HG03469 (cell line): ENCODE measurements at regions not wholly inside any gene's neighbourhood (a gene's known extent, or its start where the extent isn't known, plus 50 kb on each side); places are given as distances from the start of the nearest gene placed in this dataset.

Experiments
- ATAC-seq: cut with Tn5 transposase; IDR thresholded peaks from one replicate; pipeline ENCODE4 v1.9.1; 2021; ENCODE audit warnings: mild to moderate bottlenecking, moderate library complexity, moderate number of reproducible peaks; ENCODE audit not compliant: unreplicated experiment

DNA sequence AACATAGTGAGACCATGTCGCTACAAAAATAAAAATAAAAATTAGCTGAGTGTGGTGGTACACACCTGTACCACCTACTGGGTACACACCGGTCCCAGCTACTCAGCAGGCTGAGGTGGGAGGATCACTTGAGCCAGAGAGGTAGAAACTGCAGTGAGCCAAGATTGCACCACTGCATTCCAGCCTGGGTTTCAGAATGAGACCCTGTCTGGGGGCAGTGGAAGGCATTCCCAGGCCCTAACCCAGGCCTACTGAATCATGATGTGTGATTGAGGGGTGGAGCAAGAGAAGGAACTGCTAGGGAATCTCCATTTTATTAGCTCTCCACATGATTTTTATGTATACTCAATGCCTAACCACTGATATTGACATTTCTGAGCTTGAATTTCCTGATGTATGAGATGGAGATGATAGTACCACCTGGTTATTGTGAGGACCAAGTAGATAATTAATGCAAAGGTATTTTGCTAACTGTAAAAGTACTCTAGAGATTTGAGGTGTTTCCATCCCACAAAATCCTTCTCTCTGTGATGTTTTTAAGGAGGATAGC lies 169.5 kb upstream of the UMPS start:
- no peak for ATAC-seq

DNA sequence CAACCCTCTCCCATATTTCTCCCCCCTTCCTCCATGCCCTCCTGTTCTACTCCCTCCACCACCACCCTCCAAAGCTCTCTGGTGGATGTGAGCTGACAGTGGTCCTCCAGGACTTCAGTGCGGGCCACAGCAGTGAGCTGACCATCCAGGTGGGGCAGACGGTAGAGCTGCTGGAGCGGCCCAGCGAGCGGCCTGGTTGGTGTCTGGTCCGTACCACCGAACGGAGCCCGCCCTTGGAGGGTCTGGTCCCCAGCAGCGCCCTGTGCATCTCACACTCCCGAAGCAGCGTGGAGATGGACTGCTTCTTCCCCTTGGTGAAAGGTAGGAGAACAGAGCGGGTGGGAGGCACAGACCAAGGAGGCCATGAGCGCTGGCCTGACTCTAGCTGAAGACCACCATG lies 167.5 kb upstream of the UMPS start:
- ATAC-seq, result no peak

DNA sequence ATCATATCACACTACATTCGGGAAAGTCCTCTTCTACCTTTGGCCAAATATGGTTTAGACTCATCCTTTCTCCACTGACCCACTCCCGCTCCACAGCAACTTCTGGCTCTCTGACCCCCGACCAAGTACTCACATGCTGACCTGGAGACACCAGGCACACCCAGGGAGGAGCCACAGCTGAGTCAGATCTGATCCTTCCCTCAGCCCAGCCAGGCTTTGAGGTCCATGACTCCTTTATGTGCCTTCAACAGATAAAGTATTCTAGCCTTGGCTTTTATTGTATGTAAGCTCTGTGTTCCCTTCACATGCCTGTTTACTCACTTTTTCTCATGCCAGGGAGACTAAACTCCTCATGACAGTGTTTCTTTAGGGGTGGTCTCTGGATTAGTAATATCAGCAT lies 166.9 kb upstream of the UMPS start:
- no peak for ATAC-seq

DNA sequence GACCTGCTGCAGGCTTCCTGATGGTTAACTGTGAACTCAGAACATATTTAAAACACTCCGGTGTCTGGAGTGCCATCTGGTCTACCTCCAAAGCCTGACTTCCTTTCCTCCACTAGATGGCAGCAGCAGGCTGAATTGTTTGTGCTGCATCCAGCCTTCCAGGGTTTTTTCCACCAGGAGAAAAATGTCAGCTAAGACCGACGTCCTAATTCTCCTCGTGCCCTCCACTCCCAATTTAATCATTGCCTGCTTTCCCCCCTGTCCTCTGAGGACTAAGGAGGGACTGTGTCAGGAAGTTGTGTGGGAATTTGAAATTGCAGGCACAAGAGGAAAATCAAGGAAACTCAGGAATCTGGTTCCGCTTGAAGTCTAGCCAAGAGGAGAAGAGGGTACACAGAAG lies 165.2 kb upstream of the UMPS start:
- ATAC-seq, result no peak

DNA sequence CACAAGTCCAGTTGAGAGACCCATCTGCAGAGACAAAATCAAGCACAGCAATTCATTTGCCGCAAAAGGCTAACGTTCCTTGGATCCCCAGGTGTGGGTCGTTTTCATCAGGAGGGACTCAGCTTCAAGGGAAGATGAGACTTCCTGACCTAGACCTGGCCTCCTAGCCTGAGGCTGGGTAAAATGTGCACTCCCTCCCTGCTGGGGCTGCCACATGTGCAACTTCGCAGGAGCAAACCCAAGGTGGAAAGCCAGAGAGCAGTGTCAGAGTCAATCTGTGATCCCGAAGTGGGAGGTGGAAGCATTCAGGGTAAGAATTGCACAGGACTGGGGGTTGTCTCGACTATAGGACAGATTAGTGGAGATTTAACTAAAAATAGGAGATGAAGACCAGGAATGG lies 164.7 kb upstream of the UMPS start:
- ATAC-seq, result no peak

DNA sequence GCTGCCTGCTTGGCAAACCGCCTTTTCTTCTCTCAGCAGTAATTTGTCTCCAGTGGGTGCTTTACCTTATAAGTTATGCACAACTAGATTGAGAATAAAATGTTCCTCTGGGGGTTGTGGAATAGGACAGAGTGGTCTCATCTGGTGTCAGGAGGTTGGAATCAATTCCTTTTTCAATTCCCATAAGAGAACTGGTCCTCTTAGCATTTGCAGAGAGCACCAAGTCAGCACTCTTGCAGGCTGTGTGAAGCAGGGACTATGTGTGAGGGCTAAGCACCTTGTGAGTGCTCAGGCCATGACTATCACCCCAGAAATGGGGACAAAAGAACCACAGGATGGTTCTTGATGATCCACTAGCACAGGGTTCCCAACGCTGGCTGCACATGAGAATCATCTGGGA lies 163.6 kb upstream of the UMPS start:
- ATAC-seq, result no peak

DNA sequence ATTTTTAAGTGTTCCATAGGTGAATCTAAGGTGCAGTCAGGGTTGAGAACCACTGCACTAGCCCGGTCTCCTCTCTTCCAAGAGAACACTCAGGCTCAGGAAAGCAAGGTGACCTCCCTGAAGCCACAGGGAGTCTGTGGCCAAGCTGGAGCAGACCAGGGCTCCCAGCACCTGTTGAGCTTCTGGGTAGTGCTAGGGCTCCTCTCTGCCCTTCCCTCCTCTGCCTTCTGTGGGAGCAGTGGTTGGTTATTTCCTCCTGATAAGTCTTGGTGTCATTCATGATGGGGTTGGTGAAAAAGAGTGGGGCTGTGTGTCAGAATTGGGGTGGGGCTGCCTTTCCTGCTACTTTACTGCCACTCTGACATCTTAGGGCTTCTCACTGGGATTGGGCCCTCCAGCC lies 163.1 kb upstream of the UMPS start:
- no peak for ATAC-seq

DNA sequence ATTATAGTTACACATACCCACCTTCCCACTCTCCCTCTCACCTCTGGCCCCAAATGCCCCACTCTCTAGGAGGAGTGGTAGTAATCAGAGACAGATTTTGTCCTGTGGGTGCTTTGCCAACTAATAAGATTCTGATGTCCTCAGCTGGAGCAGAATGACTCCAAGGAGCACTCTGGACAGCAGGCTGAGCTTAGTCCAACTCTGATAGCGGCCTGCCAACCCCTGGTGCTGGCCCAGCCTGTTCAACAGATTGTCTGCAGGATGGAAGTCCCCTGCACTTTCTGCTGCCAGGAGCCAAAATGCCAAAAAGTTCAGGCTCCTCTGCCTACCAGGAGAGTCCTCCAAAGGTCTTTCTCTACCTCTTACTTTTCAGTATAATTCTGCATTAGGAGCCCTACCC lies 160.5 kb upstream of the UMPS start:
- ATAC-seq, result no peak

DNA sequence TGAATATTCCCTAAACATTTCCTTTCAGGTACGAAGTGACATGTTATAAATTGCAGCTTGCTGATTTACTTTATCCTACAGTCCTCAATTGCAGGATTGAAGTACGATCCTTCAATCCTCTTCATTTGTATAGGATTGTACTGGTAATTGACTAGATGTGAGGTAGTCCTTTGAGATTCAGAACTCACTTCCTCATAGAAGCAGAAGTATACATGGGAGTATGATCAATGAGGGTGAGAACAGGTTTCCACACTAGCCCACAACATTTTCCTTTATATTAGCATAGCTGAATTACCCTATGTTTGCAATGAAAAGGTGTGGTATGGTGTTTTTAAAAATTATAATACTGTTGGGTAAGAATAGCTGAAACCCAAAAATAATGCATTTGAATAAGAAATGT lies 160.0 kb upstream of the UMPS start:
- no peak for ATAC-seq

DNA sequence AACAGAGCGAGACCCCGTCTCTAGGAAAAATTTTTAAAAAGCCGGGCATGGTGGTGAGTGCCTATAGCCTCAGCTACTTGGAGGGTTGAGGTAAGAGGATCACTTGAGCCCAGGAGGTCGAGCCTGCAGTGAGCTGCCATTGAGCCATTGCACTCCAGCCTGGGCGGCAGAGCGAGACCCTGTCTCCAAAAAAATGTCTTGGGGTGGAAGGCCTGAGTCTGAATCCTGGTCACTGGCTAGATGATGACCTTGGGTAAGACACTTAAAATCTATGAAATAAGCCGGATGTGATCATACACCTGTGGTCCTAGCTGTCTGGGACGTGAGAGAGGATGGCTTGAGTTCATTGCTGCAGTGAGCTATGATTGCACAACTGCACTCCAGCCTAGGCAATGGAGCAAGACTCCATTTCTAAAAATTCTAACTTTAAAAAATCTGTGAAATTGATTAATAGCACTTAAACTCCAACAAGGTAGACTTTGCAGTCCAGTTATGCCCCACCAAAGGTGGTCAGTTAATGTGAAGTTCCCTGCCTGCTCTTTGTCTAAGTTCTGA lies 157.3 kb upstream of the UMPS start:
- no peak for ATAC-seq

DNA sequence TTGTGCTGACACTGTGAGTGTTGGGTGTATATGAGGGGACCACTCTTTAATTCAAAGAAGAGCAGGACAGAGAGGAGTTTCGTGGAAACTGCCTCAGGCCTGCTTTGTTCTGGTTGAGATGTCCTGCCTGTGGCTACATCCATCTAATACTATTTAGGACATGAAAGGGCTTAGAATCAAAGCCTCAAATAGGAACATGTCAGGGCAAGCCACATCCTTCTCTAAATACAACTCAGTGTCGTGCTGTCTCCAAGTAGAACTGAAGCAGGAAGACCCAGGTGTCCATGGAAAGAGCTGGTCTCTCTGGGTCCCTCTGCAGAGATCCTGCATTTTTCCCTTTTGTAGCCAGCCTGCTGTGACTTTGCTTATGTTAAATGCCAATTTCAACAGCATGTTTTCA lies 156.2 kb upstream of the UMPS start:
- no peak for ATAC-seq

DNA sequence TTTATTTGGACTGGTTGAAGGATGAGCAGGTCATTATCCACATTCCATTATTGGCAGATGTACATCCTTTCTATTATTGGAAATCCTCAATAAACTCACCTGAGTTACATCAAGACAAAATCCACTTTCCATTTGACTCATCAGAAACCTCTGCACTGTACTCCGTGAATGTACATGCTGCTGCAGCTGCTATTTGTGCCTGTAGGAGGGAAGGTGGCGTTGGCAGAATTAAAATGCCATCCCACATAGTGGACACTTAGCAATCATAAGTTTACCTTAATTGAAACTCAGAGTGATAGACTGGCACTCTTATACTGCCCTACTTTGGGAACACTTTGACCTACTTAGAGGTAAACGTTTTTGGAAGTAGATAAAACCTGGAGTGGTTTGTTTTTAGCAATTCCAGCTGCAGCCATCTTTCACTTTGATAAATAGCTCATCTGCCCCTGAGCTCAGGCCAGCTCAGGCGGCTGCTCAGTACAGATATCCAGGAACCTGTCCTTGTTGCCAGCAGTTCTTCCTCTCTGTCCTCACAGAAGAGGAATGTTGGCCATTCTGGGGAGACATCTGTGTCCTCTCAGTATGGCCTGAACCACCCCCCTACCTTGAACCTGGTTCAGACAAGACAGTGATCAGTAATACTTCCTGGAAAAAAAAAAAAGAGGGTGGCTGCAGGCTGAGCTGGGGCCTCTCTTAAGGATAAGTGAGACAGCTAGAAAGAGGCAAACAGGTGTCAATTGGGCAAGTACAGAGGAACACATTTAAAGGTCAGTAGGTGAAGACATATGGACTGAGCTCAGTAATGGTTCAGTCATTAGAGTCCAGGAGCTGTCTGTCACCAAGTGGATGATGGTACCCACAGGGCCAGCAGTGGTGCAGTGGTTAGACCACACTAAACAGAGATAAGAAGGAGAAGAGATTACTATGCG lies 153.4 kb upstream of the UMPS start:
- ATAC-seq, result no peak

DNA sequence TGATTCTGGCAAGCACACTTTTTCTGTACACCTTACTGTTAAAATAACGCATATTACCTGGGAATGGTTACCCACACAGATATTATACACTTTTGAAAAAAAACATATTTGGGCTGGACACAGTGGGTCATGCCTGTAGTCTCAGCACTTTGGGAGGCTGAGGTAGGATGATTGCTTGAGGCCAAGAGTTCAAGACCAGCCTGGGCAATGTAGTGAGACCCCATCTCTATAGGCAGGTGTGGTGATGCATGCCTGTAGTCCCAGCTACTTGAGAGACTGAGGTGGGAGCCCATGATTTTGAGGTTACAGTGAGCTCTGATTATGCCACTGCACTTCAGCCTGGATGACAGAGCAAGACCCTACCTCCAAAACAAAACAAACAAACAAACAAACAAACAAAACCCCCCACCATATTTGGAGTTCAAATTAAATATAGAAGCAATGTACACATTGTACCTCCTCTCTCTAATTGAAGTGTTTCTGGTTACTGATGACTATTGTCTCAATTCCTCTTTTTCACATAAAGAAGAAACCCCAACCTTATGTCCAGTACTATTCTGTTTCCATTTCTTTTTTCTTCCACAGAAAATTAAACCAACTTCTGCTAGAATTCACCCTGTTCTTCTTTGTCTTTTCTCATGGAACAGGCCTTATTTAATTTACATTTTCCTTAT lies 152.6 kb upstream of the UMPS start:
- ATAC-seq, result peak; percentile 75

DNA sequence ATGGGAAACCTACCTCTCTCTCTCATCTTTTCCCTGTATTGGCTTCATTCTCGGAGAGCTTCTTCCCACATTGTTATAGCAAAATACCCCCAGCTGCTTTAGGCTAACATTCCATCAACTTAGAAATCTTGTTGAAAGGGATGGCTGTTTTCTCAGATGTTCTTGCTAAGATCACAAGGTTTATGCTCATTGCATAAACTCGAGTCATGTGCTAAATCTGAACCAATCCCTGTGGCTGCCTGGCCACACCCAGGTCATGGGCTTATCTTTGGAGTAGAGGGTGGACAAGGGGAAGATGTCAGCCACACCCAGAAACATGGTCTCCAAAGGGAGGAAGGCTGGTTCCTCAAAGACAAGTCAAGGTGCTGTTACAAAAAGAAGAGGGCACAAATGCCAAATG lies 150.6 kb upstream of the UMPS start:
- ATAC-seq, result no peak

DNA sequence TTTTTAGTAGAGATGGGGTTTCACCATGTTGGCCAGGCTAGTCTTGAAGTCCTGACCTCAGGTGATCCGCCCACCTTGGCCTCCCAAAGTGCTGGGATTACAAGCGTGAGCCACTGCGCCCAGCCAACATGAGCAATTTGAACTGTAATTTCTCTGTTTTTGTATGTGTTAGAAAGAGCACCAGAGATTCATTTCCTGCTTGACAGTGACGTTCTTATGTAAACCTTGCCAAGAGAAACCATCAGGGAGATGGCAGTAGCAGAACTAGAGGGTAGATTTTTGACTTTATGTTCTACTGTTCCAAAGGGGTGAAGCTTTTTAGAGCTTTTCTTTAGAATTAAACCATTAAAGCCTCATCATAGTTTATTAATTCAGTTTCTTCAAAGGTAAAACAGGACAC lies 148.1 kb upstream of the UMPS start:
- no peak for ATAC-seq

DNA sequence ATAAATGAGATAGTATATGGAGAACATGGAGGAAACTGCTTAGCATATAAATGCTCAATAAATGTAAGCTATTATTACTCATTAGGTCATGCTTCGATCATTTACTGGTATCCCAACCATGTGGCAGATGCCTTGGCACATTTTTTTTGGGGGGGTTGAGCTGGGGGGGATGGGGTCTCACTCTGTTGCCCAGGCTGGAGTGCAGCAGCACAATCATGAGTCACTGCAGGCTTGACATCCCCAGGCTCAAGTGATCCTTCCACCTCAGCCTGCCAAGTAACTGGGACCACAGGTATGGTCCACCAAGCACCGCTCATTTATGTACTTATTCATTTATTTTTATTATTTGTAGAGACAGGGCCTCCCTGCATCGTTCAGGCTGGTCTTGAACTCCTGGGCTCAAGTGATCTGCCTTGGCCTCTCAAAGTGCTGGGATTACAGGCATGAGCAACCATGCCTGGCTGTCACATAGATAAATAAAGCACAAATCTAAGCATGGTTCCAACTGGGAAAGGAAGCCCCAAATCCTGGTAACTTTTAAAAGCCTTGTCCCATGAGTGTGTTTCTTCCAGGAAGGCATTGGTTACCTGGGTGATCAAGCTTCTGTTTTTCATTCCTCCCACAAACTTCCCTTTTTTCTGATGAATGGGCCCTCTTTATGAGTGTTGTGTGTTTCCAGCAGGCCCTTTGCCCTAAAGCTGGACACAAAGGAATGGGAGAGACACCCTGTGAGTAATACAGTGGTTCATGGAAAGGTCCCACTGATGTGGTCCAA lies 147.4 kb upstream of the UMPS start:
- ATAC-seq, result no peak

DNA sequence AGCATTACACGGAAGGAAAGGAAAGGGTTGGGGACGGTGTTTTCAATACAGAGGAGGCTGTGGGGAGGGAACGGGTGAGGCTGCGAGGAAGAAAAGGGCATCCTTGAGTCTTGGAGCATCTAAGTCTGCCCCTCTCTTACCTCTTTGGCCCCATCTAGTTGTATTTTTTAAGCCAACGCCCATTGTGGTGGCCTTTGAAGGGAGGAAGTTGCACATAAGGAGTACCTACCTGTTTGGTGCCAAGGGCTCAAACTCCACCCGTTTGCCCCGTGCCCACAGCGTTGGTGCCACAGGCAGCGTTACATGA lies 146.1 kb upstream of the UMPS start:
- ATAC-seq, result no peak

DNA sequence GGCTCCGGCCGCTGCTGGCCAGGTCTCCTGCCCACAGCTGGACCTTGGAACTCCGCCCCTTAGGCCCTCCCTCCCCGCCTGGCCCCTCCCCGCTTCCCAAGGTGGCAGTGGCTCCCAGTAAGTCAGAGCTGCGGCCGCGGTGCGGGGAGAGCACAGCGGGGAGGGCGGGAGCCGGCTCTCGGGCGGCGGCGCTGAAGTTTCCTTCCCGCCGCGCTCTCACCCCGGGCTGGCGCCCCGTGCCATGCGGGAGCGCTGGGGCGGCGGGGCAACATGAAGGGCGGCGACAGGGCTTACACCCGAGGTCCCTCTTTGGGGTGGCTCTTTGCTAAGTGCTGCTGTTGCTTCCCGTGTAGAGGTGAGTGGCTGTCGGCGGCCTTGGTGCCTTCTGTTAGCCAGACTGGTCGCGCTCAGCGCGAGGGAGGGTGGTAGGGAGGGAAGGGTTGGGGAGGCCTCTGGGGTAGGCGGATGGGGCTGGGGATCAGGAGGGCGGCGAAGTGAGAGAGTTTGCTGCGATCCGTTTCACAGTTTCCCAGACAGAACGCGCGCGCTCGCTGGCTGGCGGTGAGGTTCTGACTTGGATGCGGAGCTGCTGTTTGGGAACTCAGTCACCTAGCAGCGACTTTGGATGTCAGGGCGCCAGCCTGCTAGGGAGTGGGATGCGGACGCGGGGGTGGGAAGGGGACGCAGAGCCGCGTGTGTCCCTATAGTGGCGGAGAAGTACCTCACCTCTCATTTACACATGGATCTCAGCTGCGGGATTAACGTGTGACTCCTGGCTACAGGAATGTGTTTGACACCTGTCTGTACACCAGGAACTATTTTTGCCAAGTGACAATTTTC lies 145.5 kb upstream of the UMPS start:
- no peak for ATAC-seq

DNA sequence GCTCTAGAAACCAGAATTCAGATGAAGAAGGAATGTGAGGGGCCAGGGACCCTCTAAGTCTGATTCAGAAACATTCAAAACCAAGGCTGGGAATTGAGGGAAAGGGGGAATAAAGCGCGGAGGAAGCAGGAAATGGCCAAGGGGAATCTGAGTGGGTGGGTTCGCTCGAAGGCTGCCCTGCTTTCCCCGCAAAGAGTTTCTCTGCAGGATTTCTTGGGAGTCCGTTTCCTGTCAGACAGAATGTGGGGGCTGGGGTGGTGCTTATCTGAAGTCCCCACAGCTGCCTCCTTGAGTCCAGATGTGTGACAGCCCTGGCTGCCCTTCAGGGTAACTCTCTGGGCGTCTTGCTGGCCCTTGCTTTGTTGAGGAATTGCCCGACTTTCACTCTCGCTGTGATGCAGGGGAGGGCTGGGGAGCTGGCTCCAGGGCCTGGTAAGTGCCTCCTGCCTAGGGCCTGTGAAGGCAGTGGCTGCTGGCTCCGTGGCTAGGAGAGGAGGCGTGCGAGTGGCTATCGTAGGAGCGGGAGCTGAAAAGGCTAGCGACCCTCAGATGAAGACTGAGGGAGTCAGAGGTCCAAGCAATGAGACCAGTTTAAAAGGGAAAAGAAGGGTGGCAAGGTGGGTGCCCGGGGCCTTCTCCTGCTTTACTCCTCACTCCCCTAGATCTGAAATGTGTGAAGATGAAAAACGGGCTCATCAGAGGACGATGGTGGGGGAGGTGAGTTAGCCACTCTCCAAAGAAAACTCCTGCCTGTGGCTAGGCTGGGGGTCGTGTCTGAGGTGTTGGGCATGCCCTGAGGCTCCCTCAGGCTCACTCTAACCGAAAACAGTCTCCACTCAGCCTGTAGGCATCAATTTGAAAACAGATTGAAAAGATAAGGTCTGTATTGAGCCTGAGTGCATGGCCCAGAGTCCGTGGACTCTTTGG lies 143.9 kb upstream of the UMPS start:
- ATAC-seq, result no peak
